HCT116 (cell line): ENCODE measurements at regions not wholly inside any gene's neighbourhood (a gene's known extent, or its start where the extent isn't known, plus 50 kb on each side); places are given as distances from the start of the nearest gene placed in this dataset.

Experiments
- ATAC-seq: fragments of 200-7000 bp; cut with Tn5 transposase; 2 replicates; pipeline ENCODE4 v1.9.1; 2020; ENCODE audit warnings: mild to moderate bottlenecking, moderate library complexity
- BruUV-seq: library from RNA; stranded (reverse); fragments of 400-500 nt; replicated peaks from 2 replicates; lab custom pipeline; 2021; lab: Mats Ljungman, UMichigan
- CTCF ChIA-PET: fragments of 300-600 bp; sonication (Branson Sonifier 250); formaldehyde crosslinking; loops from one replicate; lab custom pipeline; 2021; ENCODE audit warnings: antibody characterized with exemption; lab: Charles Lee
- POLR2A ChIA-PET: fragments of 300-600, 350-600 bp; sonication (Branson Sonifier 250); formaldehyde crosslinking; loops from one replicate; lab custom pipeline; 2021; ENCODE audit warnings: antibody characterized with exemption; lab: Charles Lee
- RAD21 ChIA-PET, 2 experiments: fragments of 300-600 bp; sonication (Branson Sonifier 250); formaldehyde crosslinking; loops; one replicate each; lab custom pipeline; 2023; ENCODE audit warnings: low total read pairs in 2 of 2; ENCODE audit not compliant: uncharacterized antibody in 2 of 2, unreplicated experiment in 2 of 2, low non-redundant PET in 1 of 2; lab: Charles Lee
- DNase-seq: peaks from one replicate; pipeline ENCODE4 v3.0.0-alpha.2; 2010; ENCODE audit warnings: low read depth, low spot score
- H2AFZ ChIP-seq: fragments of 200-600 bp; shearing (Covaris generic), sonication (generic); 2 replicates; pipeline ENCODE4 v1.6.1; 2017; ENCODE audit warnings: low read depth, mixed run types, mixed read lengths, antibody characterized with exemption, low read length; ENCODE audit not compliant: poor library complexity, severe bottlenecking
- H3K27ac ChIP-seq: 2 replicates; pipeline ENCODE4 v1.5.1; 2012; ENCODE audit warnings: low read depth, low read length
- H3K27me3 ChIP-seq: fragments of 200-600 bp; sonication (generic); 2 replicates; pipeline ENCODE4 v1.6.1; 2016; ENCODE audit warnings: mixed run types, low read length, mixed read lengths; ENCODE audit not compliant: insufficient read depth
- H3K36me3 ChIP-seq, 2 experiments: fragments of 200-500 bp in 1 of 2; fragments of 200-600 bp in 1 of 2; sonication (Bioruptor generic) in 1 of 2; sonication (generic) in 1 of 2; 2 replicates each; pipeline versions ENCODE4 v1.5.1 to v1.6.1; 2014 to 2016; ENCODE audit warnings: low read length in 2 of 2, inconsistent platforms in 1 of 2, mixed read lengths in 1 of 2, mixed run types in 1 of 2; ENCODE audit not compliant: insufficient read depth in 2 of 2, control insufficient read depth in 1 of 2
- H3K4me1 ChIP-seq, 2 experiments: fragments of 200-600 bp in 1 of 2; sonication (generic) in 1 of 2; 2 replicates each; pipeline versions ENCODE4 v1.5.1 to v1.6.1; 2012 to 2017; ENCODE audit warnings: low read length in 2 of 2, inconsistent platforms in 1 of 2, mild to moderate bottlenecking in 1 of 2, mixed read lengths in 1 of 2, mixed run types in 1 of 2, moderate library complexity in 1 of 2; ENCODE audit not compliant: insufficient read depth in 2 of 2, control insufficient read depth in 1 of 2
- H3K4me2 ChIP-seq: fragments of 200-600 bp; sonication (generic); 2 replicates; pipeline ENCODE4 v1.6.1; 2017; ENCODE audit warnings: mixed run types, low read length, mixed read lengths
- H3K4me3 ChIP-seq, 2 experiments: fragments of 200-600 bp in 1 of 2; sonication (generic) in 1 of 2; replicated peaks in 1 of 2; 2 replicates each; pipeline ENCODE4 v1.5.1; 2011 to 2016; ENCODE audit warnings: low read length in 2 of 2, control low read depth in 1 of 2, low read depth in 1 of 2, mild to moderate bottlenecking in 1 of 2, mixed read lengths in 1 of 2, mixed run types in 1 of 2
- H3K79me2 ChIP-seq: fragments of 200-600 bp; sonication (generic); 2 replicates; pipeline ENCODE4 v1.6.1; 2017; ENCODE audit warnings: mild to moderate bottlenecking, mixed run types, low read length, moderate library complexity, mixed read lengths; ENCODE audit not compliant: insufficient read depth
- H3K9ac ChIP-seq: fragments of 200-600 bp; sonication (generic); 2 replicates; pipeline ENCODE4 v1.6.1; 2016; ENCODE audit warnings: low read length, mixed read lengths
- H3K9me2 ChIP-seq: fragments of 200-600 bp; sonication (generic), shearing (Covaris generic); 2 replicates; pipeline ENCODE4 v1.6.1; 2017; ENCODE audit warnings: mixed run types, mild to moderate bottlenecking, moderate library complexity; ENCODE audit not compliant: insufficient read depth
- H3K9me3 ChIP-seq, 2 experiments: fragments of 200-500 bp in 1 of 2; fragments of 200-600 bp in 1 of 2; sonication (Bioruptor generic) in 1 of 2; sonication (generic) in 1 of 2; 2 replicates each; pipeline ENCODE4 v1.6.1; 2014 to 2017; ENCODE audit warnings: low read length in 2 of 2, mixed read lengths in 2 of 2, inconsistent platforms in 1 of 2, low read depth in 1 of 2, mild to moderate bottlenecking in 1 of 2, mixed run types in 1 of 2, moderate library complexity in 1 of 2; ENCODE audit not compliant: control insufficient read depth in 1 of 2, insufficient read depth in 1 of 2
- H4K20me1 ChIP-seq: fragments of 200-600 bp; sonication (generic), shearing (Covaris generic); 2 replicates; pipeline ENCODE4 v1.6.1; 2017; ENCODE audit warnings: mixed run types, mild to moderate bottlenecking, moderate library complexity; ENCODE audit not compliant: insufficient read depth
- CBX3 ChIP-seq: IDR thresholded peaks from 2 replicates; pipeline ENCODE4 v1.6.1; 2012; ENCODE audit warnings: low read depth
- CEBPB ChIP-seq: IDR thresholded peaks from 2 replicates; pipeline ENCODE4 v1.6.1; 2012; ENCODE audit warnings: low read depth
- CTCF ChIP-seq, 3 experiments: fragments of 200-600 bp in 1 of 3; sonication (generic) in 1 of 3; IDR thresholded peaks in 2 of 3; conservative IDR thresholded peaks in 1 of 3; 2 replicates each; pipeline ENCODE4 v1.5.1; 2012 to 2017; ENCODE audit warnings: low read depth in 2 of 3, low read length in 2 of 3, antibody characterized with exemption in 1 of 3, borderline replicate concordance in 1 of 3, control low read depth in 1 of 3, mild to moderate bottlenecking in 1 of 3, mixed read lengths in 1 of 3, mixed run types in 1 of 3, moderate library complexity in 1 of 3; ENCODE audit not compliant: insufficient read depth in 1 of 3
- EGR1 ChIP-seq: IDR thresholded peaks from 2 replicates; pipeline ENCODE4 v1.6.1; 2012; ENCODE audit warnings: low read depth
- JUND ChIP-seq: IDR thresholded peaks from 2 replicates; pipeline ENCODE4 v1.6.1; 2012
- POLR2A ChIP-seq: IDR thresholded peaks from 2 replicates; pipeline ENCODE4 v1.7.0; 2011; ENCODE audit warnings: borderline replicate concordance; ENCODE audit not compliant: insufficient read depth, insufficient read length; ENCODE audit errors: extremely low read depth
- POLR2AphosphoS5 ChIP-seq: IDR thresholded peaks from 2 replicates; pipeline ENCODE4 v1.6.1; 2011; ENCODE audit warnings: mild to moderate bottlenecking, low read depth, low read length, moderate library complexity
- RAD21 ChIP-seq: IDR thresholded peaks from 2 replicates; pipeline ENCODE4 v1.6.1; 2012; ENCODE audit warnings: low read depth, mild to moderate bottlenecking
- SP1 ChIP-seq: IDR thresholded peaks from 2 replicates; pipeline ENCODE4 v1.6.1; 2012; ENCODE audit warnings: low read depth
- SRF ChIP-seq: IDR thresholded peaks from 2 replicates; pipeline ENCODE4 v1.6.1; 2012; ENCODE audit warnings: low read depth
- TCF7L2 ChIP-seq: IDR thresholded peaks from 2 replicates; pipeline ENCODE4 v1.7.0; 2011; ENCODE audit warnings: borderline replicate concordance, inconsistent platforms; ENCODE audit not compliant: insufficient read depth, insufficient read length; ENCODE audit errors: extremely low read depth
- ZNF274 ChIP-seq: fragments of 200-500 bp; sonication (Bioruptor generic); IDR thresholded peaks from 2 replicates; pipeline ENCODE4 v1.6.1; 2014; ENCODE audit warnings: mild to moderate bottlenecking, low read depth, low read length, inconsistent platforms
- intact Hi-C: fragments of 100-400 bp; cut with micrococcal nuclease; formaldehyde crosslinking; loops from 2 replicates; pipeline ENCODE4 v1.10.0; 2022

GRCh38 chr18:53739700-53740099 lies 484.8 kb downstream of the MBD2 start:
- H4K20me1 ChIP-seq, result no peaks in the 10 kb centered on the region
- no peak overlapping the region for H3K27ac ChIP-seq
- H3K9me3 ChIP-seq, result peaks cover 5% of the 10 kb centered on the region in 2 experiments; a peak in 2 of 4 replicates
- no peak overlapping the region for H3K4me3 ChIP-seq
- no peaks in the 10 kb centered on the region for H3K27me3 ChIP-seq
- BruUV-seq, result no TSS peak
- POLR2A ChIA-PET, result no interaction called here
- no peak for ATAC-seq
- intact Hi-C loops, result no loop called here
- H3K9ac ChIP-seq, result no peak overlapping the region
- no peaks in the 10 kb centered on the region for H3K9me2 ChIP-seq
- CTCF ChIA-PET, result no interaction called here
- no peaks in the 10 kb centered on the region for H3K79me2 ChIP-seq
- H2AFZ ChIP-seq, result no peak overlapping the region
- RAD21 ChIA-PET, result no interaction called here
- TF ChIP-seq RAD21 (no peak), SRF (no peak), TCF7L2 (no peak), CEBPB (no peak), POLR2AphosphoS5 (no peak), POLR2A (no peak)
- no peaks in the 10 kb centered on the region for H3K4me1 ChIP-seq
- H3K4me2 ChIP-seq, result no peak overlapping the region
- DNase-seq, result no peak
- H3K36me3 ChIP-seq, result no peaks in the 10 kb centered on the region

- ChIA-PET RAD21 (no interaction called here), POLR2A (no interaction called here), CTCF (no interaction called here)
- intact Hi-C loops, result no loop called here
- H3K9ac ChIP-seq, result no peak overlapping the region
- no peak overlapping the region for H3K4me3 ChIP-seq
- ATAC-seq (no peak), DNase-seq (no peak)
- no peaks in the 10 kb centered on the region for H3K9me2 ChIP-seq
- H3K9me3 ChIP-seq, result peaks cover 0 to 5% of the 10 kb centered on the region in 2 experiments; a peak in 2 of 4 replicates
- H2AFZ ChIP-seq, result no peak overlapping the region
- H4K20me1 ChIP-seq, result no peaks in the 10 kb centered on the region
- no peak overlapping the region for H3K27ac ChIP-seq
- H3K36me3 ChIP-seq, result no peaks in the 10 kb centered on the region
- no peaks in the 10 kb centered on the region for H3K27me3 ChIP-seq
- H3K4me1 ChIP-seq, result no peaks in the 10 kb centered on the region
- H3K4me2 ChIP-seq, result no peak overlapping the region
- TF ChIP-seq RAD21 (no peak), SP1 (no peak), ZNF274 (no peak), JUND (no peak), CBX3 (no peak), EGR1 (no peak), CTCF (IDR thresholded peaks at IDR 0.05 in 2 of 3, conservative IDR thresholded peaks at IDR 0.05 in 1 of 3; ENCODE audit: borderline replicate concordance in 1 of 3, insufficient read depth in 1 of 3, low read depth in 2 of 3, low read length in 2 of 3) (no peak)
- no TSS peak for BruUV-seq
- H3K79me2 ChIP-seq, result no peaks in the 10 kb centered on the region
Measured at GRCh38 chr18:53735526-53735925, 488.9 kb downstream of the MBD2 start.
